H1 (cell line): ENCODE measurements at regions not wholly inside any gene's neighbourhood (a gene's known extent, or its start where the extent isn't known, plus 50 kb on each side); places are given as distances from the start of the nearest gene placed in this dataset.

ENCODE experiments used
- CTCF ChIA-PET: fragments of 300-600 bp; sonication (Branson Sonifier 250); formaldehyde crosslinking; loops from one replicate; lab custom pipeline; 2021; ENCODE audit not compliant: partially characterized antibody; lab: Charles Lee
- POLR2A ChIA-PET: fragments of 300-600 bp; sonication (Branson Sonifier 250); formaldehyde crosslinking; loops from one replicate; lab custom pipeline; 2021; ENCODE audit warnings: inconsistent platforms; ENCODE audit not compliant: partially characterized antibody; lab: Charles Lee
- DNase-seq, 2 experiments: peaks; one replicate each; pipeline versions ENCODE4 v3.0.0 to v3.0.0-alpha.2; 2010 to 2022; ENCODE audit warnings: low spot score in 2 of 2, low read depth in 1 of 2, mixed read lengths in 1 of 2
- FAIRE-seq: peaks from 2 replicates; lab custom pipeline; 2011; peaks lifted over from hg19 to GRCh38; lab: Jason Lieb, UNC
- H2AFZ ChIP-seq: 2 replicates; pipeline ENCODE4 v1.8.1; 2012; ENCODE audit warnings: low read length, inconsistent platforms
- H2AK5ac ChIP-seq: 2 replicates; pipeline ENCODE4 v1.6.1; 2013; ENCODE audit warnings: low read depth, low read length
- H2BK120ac ChIP-seq: replicated peaks from 2 replicates; pipeline ENCODE3; 2013; ENCODE audit warnings: low read depth, low read length, inconsistent platforms
- H2BK12ac ChIP-seq: 2 replicates; pipeline ENCODE4 v1.6.1; 2013; ENCODE audit warnings: low read depth, low read length
- H2BK15ac ChIP-seq: 2 replicates; pipeline ENCODE4 v1.6.1; 2013; ENCODE audit warnings: low read length
- H2BK20ac ChIP-seq: 2 replicates; pipeline ENCODE4 v1.6.1; 2013; ENCODE audit warnings: low read length
- H2BK5ac ChIP-seq: 2 replicates; pipeline ENCODE4 v1.6.1; 2013; ENCODE audit warnings: low read depth, low read length
- H3K14ac ChIP-seq: 2 replicates; pipeline ENCODE4 v1.6.1; 2013; ENCODE audit warnings: inconsistent platforms; ENCODE audit not compliant: insufficient read length
- H3K18ac ChIP-seq: 2 replicates; pipeline ENCODE4 v1.6.1; 2013; ENCODE audit warnings: low read length; ENCODE audit errors: extremely low read depth
- H3K23ac ChIP-seq: 2 replicates; pipeline ENCODE4 v1.6.1; 2013; ENCODE audit warnings: inconsistent platforms; ENCODE audit not compliant: insufficient read length
- H3K23me2 ChIP-seq: 2 replicates; pipeline ENCODE4 v1.6.1; 2013; ENCODE audit warnings: low read depth, low read length
- H3K27ac ChIP-seq: 2 replicates; pipeline ENCODE4 v1.6.1; 2011; ENCODE audit warnings: low read depth, low read length, inconsistent platforms
- H3K27me3 ChIP-seq, 4 experiments: replicated peaks in 1 of 4; 1 replicate in 1 of 4; 2 replicates in 3 of 4; pipeline versions ENCODE4 v1.6.1 to v1.8.1; 2011 to 2013; ENCODE audit warnings: low read length in 3 of 4, mild to moderate bottlenecking in 3 of 4, inconsistent platforms in 2 of 4, mixed read lengths in 2 of 4, moderate library complexity in 1 of 4; ENCODE audit not compliant: control insufficient read depth in 3 of 4, insufficient read depth in 3 of 4; ENCODE audit errors: extremely low read depth in 1 of 4
- H3K36me3 ChIP-seq, 4 experiments: 2 replicates each; pipeline versions ENCODE4 v1.6.1 to v1.8.1; 2011 to 2013; ENCODE audit warnings: mild to moderate bottlenecking in 4 of 4, low read length in 3 of 4, moderate library complexity in 2 of 4, control low read depth in 1 of 4, inconsistent platforms in 1 of 4; ENCODE audit not compliant: insufficient read depth in 4 of 4, control insufficient read depth in 2 of 4
- H3K4ac ChIP-seq: replicated peaks from 2 replicates; pipeline ENCODE3; 2013; ENCODE audit warnings: low read length, low read depth, mixed read lengths, inconsistent platforms; ENCODE audit not compliant: insufficient read length
- H3K4me1 ChIP-seq, 4 experiments: replicated peaks in 1 of 4; 1 replicate in 1 of 4; 2 replicates in 3 of 4; pipeline versions ENCODE4 v1.6.1 to v1.8.1; 2011 to 2013; ENCODE audit warnings: low read length in 3 of 4, inconsistent platforms in 2 of 4, mixed read lengths in 1 of 4; ENCODE audit not compliant: insufficient read depth in 4 of 4, control insufficient read depth in 3 of 4
- H3K4me2 ChIP-seq, 2 experiments: 2 replicates each; pipeline versions ENCODE4 v1.6.1 to v1.8.1; 2011 to 2013; ENCODE audit warnings: low read depth in 2 of 2, low read length in 2 of 2, control low read depth in 1 of 2, inconsistent platforms in 1 of 2, mild to moderate bottlenecking in 1 of 2; ENCODE audit not compliant: insufficient read depth in 1 of 2
- H3K4me3 ChIP-seq, 4 experiments: fragments of 200-600, 300-600 bp in 1 of 4; sonication (generic), shearing (Covaris generic), sonication (Bioruptor Twin) in 1 of 4; 2 replicates each; pipeline versions ENCODE4 v1.5.1 to v1.8.1; 2011 to 2016; ENCODE audit warnings: low read length in 4 of 4, low read depth in 3 of 4, control low read depth in 2 of 4, inconsistent platforms in 2 of 4, mild to moderate bottlenecking in 2 of 4, mixed read lengths in 1 of 4, moderate library complexity in 1 of 4; ENCODE audit not compliant: insufficient read depth in 2 of 4; ENCODE audit errors: extremely low read depth in 1 of 4
- H3K56ac ChIP-seq: replicated peaks from 2 replicates; pipeline ENCODE3; 2013; ENCODE audit warnings: low read depth, mild to moderate bottlenecking, mixed read lengths, low read length, inconsistent platforms; ENCODE audit not compliant: insufficient read length
- H3K79me1 ChIP-seq: 2 replicates; pipeline ENCODE4 v1.6.1; 2013; ENCODE audit warnings: low read depth, low read length, control low read depth
- H3K79me2 ChIP-seq, 2 experiments: 2 replicates each; pipeline versions ENCODE4 v1.6.1 to v1.8.1; 2012 to 2013; ENCODE audit warnings: low read length in 2 of 2, mild to moderate bottlenecking in 2 of 2, inconsistent platforms in 1 of 2; ENCODE audit not compliant: insufficient read depth in 2 of 2, control insufficient read depth in 1 of 2
- H3K9ac ChIP-seq, 4 experiments: replicated peaks in 1 of 4; 1 replicate in 1 of 4; 2 replicates in 3 of 4; pipeline versions ENCODE4 v1.6.1 to v1.8.1; 2011 to 2013; ENCODE audit warnings: low read depth in 3 of 4, low read length in 3 of 4, control low read depth in 2 of 4, mild to moderate bottlenecking in 2 of 4, moderate library complexity in 2 of 4, inconsistent platforms in 1 of 4; ENCODE audit errors: extremely low read depth in 1 of 4
- H3K9me3 ChIP-seq, 2 experiments: 2 replicates each; pipeline versions ENCODE4 v1.6.1 to v1.8.1; 2012 to 2013; ENCODE audit warnings: mild to moderate bottlenecking in 2 of 2, moderate library complexity in 2 of 2, control low read depth in 1 of 2, inconsistent platforms in 1 of 2, low read depth in 1 of 2, low read length in 1 of 2, mixed read lengths in 1 of 2; ENCODE audit not compliant: insufficient read depth in 2 of 2
- H4K20me1 ChIP-seq, 2 experiments: replicated peaks in 1 of 2; 2 replicates each; pipeline versions ENCODE3 to v1.8.1; 2011 to 2013; ENCODE audit warnings: inconsistent platforms in 2 of 2, low read length in 2 of 2, mild to moderate bottlenecking in 1 of 2; ENCODE audit not compliant: insufficient read depth in 2 of 2, control insufficient read depth in 1 of 2
- H4K5ac ChIP-seq: 2 replicates; pipeline ENCODE4 v1.6.1; 2013; ENCODE audit warnings: low read length, low read depth, mixed read lengths, inconsistent platforms; ENCODE audit not compliant: insufficient read length
- H4K8ac ChIP-seq: 2 replicates; pipeline ENCODE4 v1.8.0; 2013; ENCODE audit warnings: mild to moderate bottlenecking, moderate library complexity, low read length, inconsistent platforms; ENCODE audit not compliant: insufficient read depth; ENCODE audit errors: extremely low read depth
- H4K91ac ChIP-seq: replicated peaks from 2 replicates; pipeline ENCODE3; 2013; ENCODE audit warnings: low read length, mixed read lengths, inconsistent platforms; ENCODE audit not compliant: insufficient read length
- ATF2 ChIP-seq: IDR thresholded peaks from 2 replicates; pipeline ENCODE4 v1.6.1; 2012; ENCODE audit warnings: low read length, inconsistent platforms
- CBX5 ChIP-seq: fragments of 300-800, 300-1000 bp; sonication (generic); IDR thresholded peaks from 2 replicates; pipeline ENCODE4 v1.7.1; 2016; ENCODE audit warnings: antibody characterized with exemption, low read length, low read depth
- CHD1 ChIP-seq: IDR thresholded peaks from 2 replicates; pipeline ENCODE4 v1.6.1; 2012; ENCODE audit warnings: low read depth, low read length, improper control_type of control experiment
- EGR1 ChIP-seq: IDR thresholded peaks from 2 replicates; pipeline ENCODE4 v1.6.1; 2011; ENCODE audit warnings: low read depth, low read length, borderline replicate concordance
- FOSL1 ChIP-seq: IDR thresholded peaks from 2 replicates; pipeline ENCODE4 v1.6.1; 2011; ENCODE audit warnings: mild to moderate bottlenecking, low read depth, low read length, moderate library complexity; ENCODE audit not compliant: insufficient read depth
- GABPA ChIP-seq: IDR thresholded peaks from 2 replicates; pipeline ENCODE4 v1.6.1; 2011; ENCODE audit warnings: mild to moderate bottlenecking, low read length, moderate library complexity, borderline replicate concordance; ENCODE audit not compliant: insufficient read depth
- JUN ChIP-seq: IDR thresholded peaks from 2 replicates; pipeline ENCODE4 v1.6.1; 2011; ENCODE audit warnings: low read depth, mild to moderate bottlenecking, improper control_type of control experiment, low read length
- NRF1 ChIP-seq: IDR thresholded peaks from 2 replicates; pipeline ENCODE4 v1.6.1; 2011; ENCODE audit warnings: mild to moderate bottlenecking, low read depth, low read length, improper control_type of control experiment
- POLR2AphosphoS5 ChIP-seq: IDR thresholded peaks from 2 replicates; pipeline ENCODE4 v1.6.1; 2011; ENCODE audit warnings: low read depth, low read length
- RAD21 ChIP-seq, 2 experiments: IDR thresholded peaks in 1 of 2; conservative IDR thresholded peaks in 1 of 2; 2 replicates each; pipeline ENCODE4 v1.6.1; 2011; ENCODE audit warnings: low read depth in 2 of 2, low read length in 2 of 2, improper control_type of control experiment in 1 of 2, inconsistent platforms in 1 of 2, mild to moderate bottlenecking in 1 of 2, moderate library complexity in 1 of 2
- RXRA ChIP-seq: IDR thresholded peaks from 2 replicates; pipeline ENCODE4 v1.6.1; 2011; ENCODE audit warnings: low read depth, mild to moderate bottlenecking, low read length, moderate library complexity; ENCODE audit not compliant: insufficient read depth
- SIN3A ChIP-seq, 2 experiments: IDR thresholded peaks in 1 of 2; conservative IDR thresholded peaks in 1 of 2; 2 replicates each; pipeline ENCODE4 v1.6.1; 2011 to 2012; ENCODE audit warnings: low read length in 2 of 2, improper control_type of control experiment in 1 of 2, low read depth in 1 of 2, mild to moderate bottlenecking in 1 of 2
- TEAD4 ChIP-seq: IDR thresholded peaks from 2 replicates; pipeline ENCODE4 v1.6.1; 2012; ENCODE audit warnings: low read depth, low read length, inconsistent platforms, mixed read lengths
- WGBS, 2 experiments: shearing (Covaris generic) in 1 of 2; methylation state at CpG; one replicate each; pipeline versions ENCODE4 v1.1.6 to v1.1.7; 2013 to 2015; ENCODE audit warnings: low lambda C conversion rate in 2 of 2, mixed read lengths in 2 of 2, inconsistent platforms in 1 of 2, low coverage in 1 of 2, missing lambda C conversion rate in 1 of 2; ENCODE audit not compliant: insufficient replicate concordance in 2 of 2, insufficient coverage in 1 of 2, insufficient read length in 1 of 2; ENCODE audit errors: extremely low coverage in 1 of 2, missing lambda C conversion rate in 1 of 2; 5-methylcytosine and 5-hydroxymethylcytosine counted together

GRCh38 chr11:34566736-34567135 lies 53.1 kb upstream of the ELF5 start:
- H2AFZ ChIP-seq, result no peak overlapping the region
- ChIA-PET CTCF (interaction anchor here (0.6 to 5.4 kb wide), 15 partner anchors 19 to 826 kb away, joined by 3 to 39 read pairs (median 6); partner anchors contain the start of gene ELF5), POLR2A (no interaction called here)
- H3K9ac ChIP-seq, result no peak overlapping the region
- no peak overlapping the region for H2BK12ac ChIP-seq
- no peak overlapping the region for H3K27ac ChIP-seq
- H4K20me1 ChIP-seq, result no peaks in the 10 kb centered on the region
- H3K4me2 ChIP-seq, result no peak overlapping the region
- no peak overlapping the region for H3K14ac ChIP-seq
- H3K4me3 ChIP-seq, result no peak overlapping the region
- no peaks in the 10 kb centered on the region for H3K27me3 ChIP-seq
- no peaks in the 10 kb centered on the region for H3K36me3 ChIP-seq
- no peak overlapping the region for H3K4ac ChIP-seq
- no peak for DNase-seq
- no peak overlapping the region for H2BK120ac ChIP-seq
- no peak overlapping the region for H2BK15ac ChIP-seq
- H4K91ac ChIP-seq, result no peak overlapping the region
- H3K79me1 ChIP-seq, result no peaks in the 10 kb centered on the region
- H3K18ac ChIP-seq, result no peak overlapping the region
- no peak overlapping the region for H2BK5ac ChIP-seq
- WGBS, 2 experiments, result 89% methylated on average over 4 of the region's 4 CpGs; no CpG with 5 or more reads in 1 of the 2 experiments
- H4K8ac ChIP-seq, result no peak overlapping the region
- FAIRE-seq, result no peak
- H3K23me2 ChIP-seq, result no peaks in the 10 kb centered on the region
- no peak overlapping the region for H3K56ac ChIP-seq
- H3K9me3 ChIP-seq, result no peaks in the 10 kb centered on the region
- H3K23ac ChIP-seq, result no peak overlapping the region
- no peak overlapping the region for H2BK20ac ChIP-seq
- no peak overlapping the region for H2AK5ac ChIP-seq
- H3K79me2 ChIP-seq, result no peaks in the 10 kb centered on the region
- no peak overlapping the region for H4K5ac ChIP-seq
- H3K4me1 ChIP-seq, result 0 out of 7 replicates have a peak, but pooled peaks cover 0 to 2% (median 0%) of the 10 kb centered on the region in 4 experiments
- no peak for TF ChIP-seq RXRA
- no peak for TF ChIP-seq SIN3A (conservative IDR thresholded peaks at IDR 0.05 in 1 of 2, IDR thresholded peaks at IDR 0.05 in 1 of 2; ENCODE audit: low read depth in 1 of 2, low read length in 2 of 2)
- no peak for TF ChIP-seq CBX5
- TF ChIP-seq POLR2AphosphoS5, result no peak
- TF ChIP-seq RAD21 (IDR thresholded peaks at IDR 0.05 in 1 of 2, conservative IDR thresholded peaks at IDR 0.05 in 1 of 2; ENCODE audit: low read depth in 2 of 2, low read length in 2 of 2), result no peak
- TF ChIP-seq EGR1, result no peak
- TF ChIP-seq JUN, result no peak
- TF ChIP-seq CHD1, result no peak
- no peak for TF ChIP-seq NRF1
- no peak for TF ChIP-seq TEAD4
- no peak for TF ChIP-seq FOSL1
- no peak for TF ChIP-seq GABPA
- TF ChIP-seq ATF2, result no peak
